CD4-positive, alpha-beta T cell treated with Interleukin-12 subunit alpha and Interleukin-12 subunit beta, for 1 hour (primary cell): ENCODE measurements at regions not wholly inside any gene's neighbourhood (a gene's known extent, or its start where the extent isn't known, plus 50 kb on each side); places are given as distances from the start of the nearest gene placed in this dataset.

Experiments used
- DNase-seq: peaks from one replicate; pipeline ENCODE4 v3.0.0-alpha.2; 2020

DNA sequence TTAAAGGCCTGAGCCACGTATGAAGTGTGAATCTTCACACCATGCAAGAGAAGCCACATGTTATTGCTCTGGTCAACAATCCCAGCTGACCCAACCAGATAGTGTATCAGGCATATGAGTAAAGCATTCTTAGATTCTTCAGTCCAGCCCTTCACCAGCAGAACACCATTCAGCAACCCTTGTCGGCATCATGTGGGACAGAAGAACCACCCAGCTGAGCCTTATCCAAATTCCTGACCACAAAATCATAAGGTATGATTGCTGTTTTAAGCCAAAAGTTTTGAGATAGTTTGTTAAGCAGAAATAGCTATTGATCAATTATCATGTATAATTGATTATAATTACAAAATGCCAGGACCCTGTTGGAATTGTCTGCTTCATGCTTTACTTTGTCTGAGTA lies 664.9 kb downstream of the VRK1 start:
- DNase-seq: no peak

DNA sequence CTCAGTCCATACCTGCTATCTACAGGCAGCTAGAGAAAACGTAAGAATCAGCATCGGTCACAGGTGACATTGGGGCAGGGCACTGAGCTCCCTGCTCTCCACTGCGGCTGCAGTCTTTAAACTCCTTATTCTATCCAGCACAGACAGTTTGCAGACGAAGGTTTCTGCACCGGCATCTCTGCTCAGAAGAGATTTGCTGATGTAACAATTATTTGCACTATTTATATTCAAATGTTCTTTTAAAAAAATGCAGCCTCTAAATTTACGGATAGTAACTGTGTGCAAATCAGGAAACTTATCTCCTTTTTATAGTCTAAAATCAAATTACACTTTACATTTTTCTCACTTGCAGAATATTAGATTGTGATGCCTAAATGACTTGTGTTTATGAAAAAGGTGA lies 671.0 kb downstream of the VRK1 start:
- DNase-seq: no peak

DNA sequence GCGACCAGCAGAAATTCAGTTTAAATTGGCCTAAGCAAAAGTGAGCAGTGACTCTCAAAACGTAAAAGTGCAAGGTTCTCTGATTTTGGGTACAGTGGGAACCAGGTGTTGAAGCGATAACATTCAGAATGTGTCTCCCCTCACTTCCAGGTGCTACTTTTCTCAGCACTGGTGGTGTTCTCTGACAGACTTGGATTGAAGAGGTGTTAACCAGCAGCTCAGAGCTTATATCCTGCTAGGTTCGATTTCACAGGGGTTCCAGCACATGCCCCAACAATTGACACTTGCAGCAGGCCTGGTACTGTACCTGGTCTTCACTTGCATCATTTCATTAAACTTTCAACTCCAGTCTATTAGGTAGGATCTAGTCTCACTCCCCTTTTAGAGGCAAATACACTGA lies 680.2 kb downstream of the VRK1 start:
- DNase-seq: peak; percentile 8

DNA sequence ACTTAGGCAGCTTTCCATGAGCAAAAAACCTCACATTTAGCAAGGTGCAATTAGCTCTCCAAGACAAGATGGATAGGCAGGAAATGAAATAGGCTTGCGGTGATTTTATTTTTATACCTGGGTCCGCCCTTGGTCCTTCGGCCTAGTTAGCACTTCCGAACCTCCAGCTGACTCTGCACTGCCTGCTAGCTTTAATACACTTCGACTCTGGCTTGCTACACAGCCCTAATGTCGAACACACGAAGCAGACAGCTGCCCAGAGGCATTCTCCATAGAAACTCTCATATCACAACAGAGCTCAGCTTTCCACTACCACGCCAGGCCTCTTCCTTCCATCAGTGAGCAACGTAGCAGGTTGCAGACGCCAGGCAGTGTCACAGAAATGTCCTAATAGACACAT lies 688.0 kb downstream of the VRK1 start:
- no peak for DNase-seq

DNA sequence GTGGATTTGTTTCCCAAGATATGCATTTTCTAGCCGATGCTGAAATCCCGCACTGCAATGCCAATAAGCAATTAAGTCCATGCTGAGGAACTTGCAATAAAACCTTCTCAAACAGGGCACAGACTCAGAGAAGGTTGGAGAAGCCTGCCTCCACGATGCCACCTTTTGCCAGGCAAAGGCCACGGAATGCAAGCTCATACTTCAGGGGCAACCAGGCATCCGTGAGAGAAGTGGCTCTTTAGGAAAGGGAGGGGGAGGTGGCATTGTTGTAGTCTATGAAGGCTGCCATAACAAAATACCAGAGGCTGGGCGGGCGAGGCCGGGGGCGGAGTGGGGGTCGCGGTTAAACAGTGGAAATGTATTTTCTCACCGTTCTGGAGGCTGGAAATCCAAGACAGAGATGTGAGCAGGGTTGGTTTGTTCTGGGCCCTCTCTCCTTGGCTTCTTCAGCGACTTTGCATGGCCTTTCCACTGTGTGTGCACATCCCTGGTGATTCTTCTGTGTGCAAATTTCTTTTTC lies 689.5 kb downstream of the VRK1 start:
- DNase-seq: no peak

DNA sequence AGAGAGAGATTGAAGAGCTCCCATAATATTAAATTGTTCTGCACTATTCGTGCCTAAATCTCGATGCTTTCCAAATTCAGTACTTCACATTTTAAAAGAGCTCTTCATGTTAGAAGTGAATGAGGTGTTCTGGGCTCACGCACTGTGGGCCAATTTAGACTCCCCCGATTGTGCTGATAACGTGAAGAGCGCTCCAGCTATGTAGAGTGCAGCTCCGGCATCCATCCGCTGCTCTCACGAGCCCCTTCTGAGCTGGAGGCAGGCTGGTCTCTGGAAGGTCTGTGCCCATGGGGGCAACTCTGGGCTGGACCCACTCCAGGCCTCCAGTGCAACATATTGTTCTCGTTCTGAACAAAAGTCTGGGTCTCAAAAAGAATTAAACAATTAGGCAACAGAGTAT lies 692.6 kb downstream of the VRK1 start:
- no peak for DNase-seq

DNA sequence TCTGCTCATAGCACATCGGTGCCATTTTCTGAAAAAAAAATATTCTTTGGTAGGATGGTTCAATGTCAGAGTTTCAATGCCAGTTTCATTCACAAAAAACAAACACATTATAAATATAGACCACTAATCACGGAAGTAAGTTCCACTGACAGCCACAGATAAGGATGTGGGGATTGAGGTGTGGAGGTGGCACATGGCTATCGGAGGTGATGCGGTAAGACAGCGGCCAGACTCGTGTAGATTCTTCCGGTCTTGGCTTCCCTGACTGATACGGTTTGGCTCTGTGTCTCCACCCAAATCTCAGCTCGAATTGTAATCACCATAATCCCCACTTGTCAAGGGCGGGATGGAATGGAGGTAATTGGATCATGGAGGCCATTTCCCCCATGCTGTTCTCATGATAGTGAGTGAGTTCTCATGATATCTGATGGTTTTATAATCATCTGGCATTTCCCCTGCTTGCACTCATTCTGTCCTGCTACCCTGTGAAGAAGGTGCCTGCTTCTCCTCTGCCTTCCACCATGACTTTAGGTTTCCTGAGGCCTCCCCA lies 693.4 kb downstream of the VRK1 start:
- DNase-seq: peak; percentile 24

DNA sequence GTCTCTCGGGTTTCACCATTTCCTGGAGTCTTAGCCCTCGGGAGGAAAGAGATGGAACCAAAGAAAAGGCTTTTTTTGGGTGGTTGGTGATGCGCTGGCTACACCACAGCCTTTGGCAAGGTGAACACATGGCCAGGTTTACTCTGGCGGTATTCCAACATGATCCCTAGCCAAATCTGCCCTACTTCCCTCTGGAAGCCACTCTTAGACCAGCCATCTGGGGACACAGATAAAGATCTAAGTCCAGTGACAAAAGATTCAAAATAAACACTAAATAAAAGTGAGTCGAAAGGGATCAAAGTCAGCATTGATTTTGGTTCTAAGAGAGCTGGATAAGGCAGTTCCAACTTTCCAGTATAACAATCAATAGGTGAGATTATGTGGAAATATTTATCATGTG lies 694.5 kb downstream of the VRK1 start:
- DNase-seq: no peak

DNA sequence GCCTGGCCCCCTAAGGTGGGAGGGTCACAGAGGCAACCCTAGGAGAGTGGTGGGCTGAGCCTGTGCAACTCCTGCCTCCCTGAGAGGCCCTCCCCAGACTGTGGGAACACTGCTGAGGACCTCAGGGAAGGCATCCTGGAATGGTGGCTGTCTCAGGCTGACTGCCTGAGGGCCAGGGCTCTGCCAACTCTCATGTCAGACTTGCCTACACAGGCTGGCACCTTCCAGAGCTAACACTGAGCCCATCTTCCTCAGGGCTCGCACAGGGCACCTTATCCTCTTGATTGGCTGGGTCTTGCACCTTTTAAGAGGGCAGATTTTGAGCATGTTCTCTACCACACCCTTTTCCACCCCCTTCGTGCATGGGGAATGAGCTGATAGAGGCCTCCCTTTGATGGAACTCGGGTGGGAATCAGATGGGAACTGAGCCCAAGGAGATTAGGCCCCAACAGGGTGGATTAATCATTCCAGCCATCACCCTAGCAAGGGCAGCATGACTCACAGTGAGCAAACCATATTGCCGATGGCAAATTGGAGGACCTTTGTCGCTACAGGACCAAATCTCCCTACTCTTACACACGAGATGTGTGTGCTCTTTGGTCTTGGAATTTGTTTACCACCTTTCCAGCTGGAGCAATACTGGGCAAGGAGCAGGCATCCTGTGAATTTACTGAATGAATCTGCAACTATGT lies 702.8 kb downstream of the VRK1 start:
- no peak for DNase-seq

DNA sequence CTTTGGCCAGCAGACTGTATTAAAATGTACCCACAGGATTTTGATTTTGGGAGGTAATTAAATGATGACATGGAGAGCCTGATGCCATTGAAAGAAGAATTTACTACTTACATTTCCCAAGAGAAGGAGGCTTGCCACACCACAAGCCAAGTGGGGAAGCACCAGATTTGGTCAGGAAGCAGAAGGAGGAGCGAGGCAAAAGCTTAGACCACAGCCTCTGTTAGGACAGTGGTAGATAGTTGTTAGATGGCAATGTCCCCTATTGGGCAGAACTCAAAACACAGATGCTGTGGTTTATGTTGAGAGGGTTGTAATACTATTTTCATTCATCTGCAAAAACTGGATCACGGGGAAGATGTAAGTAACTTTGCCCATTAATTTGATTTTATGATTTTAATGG lies 709.4 kb downstream of the VRK1 start:
- no peak for DNase-seq

DNA sequence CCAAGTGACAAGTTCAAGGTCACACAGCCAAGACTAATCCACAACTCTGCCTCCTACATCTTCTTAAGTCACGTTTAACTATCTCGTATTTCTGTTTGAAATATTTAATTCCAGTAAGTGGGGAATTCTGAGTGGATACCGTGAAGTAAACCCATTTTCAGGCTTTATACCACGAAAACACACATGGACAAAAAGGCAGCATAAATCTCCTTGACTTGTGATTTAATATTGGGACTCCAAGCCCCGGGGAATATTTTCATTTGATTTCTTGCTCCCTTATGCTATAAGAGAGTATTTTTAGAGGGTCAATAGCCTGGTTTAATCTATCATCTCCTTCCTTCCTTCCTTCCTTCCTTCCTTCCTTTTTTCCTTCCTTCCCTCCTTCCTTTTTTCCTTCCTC lies 716.7 kb downstream of the VRK1 start:
- DNase-seq: no peak

DNA sequence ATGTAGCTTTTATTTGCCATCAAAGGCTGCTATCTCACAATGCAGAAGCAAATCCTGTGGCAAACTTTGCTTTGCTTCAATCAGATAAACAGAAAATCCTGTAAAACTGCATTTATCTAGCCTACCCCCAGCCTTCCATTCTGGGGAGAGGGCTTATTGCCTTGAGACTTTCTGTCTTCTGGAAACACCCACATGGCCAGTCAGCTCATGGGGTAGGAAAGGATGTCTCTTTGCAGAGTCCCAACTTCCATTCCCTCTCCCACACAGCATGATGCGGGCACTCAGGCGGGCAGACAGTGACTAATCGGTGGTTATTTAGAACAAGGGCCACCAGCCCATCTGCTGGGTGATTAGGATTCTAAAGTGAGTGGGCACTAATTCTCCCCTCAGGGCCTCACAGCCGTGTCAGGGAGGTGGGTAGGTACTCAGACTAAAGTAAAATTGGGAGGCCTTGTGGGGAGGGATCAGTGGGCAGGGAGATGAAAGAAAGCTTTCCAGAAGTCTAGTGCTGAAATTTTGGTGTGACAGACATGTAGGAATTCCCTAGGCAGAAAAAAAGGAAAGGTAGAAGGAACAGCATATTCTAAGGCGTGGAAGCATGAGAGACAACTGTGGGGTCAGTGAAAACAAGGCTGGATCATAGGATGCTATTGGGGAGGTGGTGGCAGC lies 720.5 kb downstream of the VRK1 start:
- no peak for DNase-seq

DNA sequence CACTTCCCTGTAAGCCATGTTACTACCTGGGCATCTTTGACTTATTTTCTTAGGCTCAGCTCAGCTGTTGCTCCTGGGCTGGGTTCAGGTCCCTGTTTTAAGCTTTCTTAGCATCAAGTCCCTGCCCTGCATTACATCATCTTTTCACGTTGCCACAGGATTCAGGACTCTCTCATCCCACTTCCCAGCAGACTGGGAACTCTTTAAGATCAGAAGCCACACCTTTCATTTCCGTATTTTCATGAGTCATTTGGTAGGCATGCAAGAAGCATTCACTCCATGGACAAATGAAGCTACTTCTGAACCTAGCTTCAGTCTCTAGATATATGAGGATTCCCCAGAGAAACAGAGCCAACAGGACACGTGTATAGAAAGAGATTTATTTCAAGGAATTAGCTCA lies 726.8 kb downstream of the VRK1 start:
- DNase-seq: no peak

DNA sequence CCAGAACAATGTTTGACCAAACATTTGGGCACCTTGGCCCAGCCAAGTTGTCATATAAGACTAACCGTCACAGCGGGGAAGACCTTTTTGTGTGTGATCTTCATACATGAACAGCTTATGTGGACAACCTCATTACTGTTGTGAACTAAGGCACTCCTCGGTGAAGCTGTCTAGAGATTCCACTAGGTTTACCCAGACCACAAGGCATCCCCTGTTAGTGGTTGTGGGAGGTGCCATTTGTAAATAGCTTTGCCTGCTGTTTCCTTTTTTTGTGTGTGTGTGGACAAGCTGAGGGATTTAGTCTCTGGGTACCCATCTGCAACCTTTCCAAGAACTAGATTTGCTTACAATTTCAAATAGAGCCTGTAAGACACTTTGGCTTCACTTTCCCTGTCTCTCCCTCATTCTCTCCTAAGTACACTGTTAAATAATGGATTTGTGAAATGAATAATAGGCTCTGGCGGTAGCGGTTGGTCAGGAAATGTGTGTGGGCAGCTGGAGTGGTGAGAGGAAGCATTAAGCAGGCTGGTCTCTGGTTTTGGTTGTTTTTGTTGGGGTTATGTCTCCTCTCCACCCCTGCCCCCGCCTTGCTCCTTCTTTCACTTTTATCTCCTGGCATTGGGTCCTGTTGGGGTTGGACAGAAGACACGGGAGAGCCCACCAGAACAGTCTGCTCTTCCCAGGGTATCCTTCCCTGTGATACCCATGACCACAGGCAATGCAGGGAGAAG lies 727.6 kb downstream of the VRK1 start:
- DNase-seq: no peak

DNA sequence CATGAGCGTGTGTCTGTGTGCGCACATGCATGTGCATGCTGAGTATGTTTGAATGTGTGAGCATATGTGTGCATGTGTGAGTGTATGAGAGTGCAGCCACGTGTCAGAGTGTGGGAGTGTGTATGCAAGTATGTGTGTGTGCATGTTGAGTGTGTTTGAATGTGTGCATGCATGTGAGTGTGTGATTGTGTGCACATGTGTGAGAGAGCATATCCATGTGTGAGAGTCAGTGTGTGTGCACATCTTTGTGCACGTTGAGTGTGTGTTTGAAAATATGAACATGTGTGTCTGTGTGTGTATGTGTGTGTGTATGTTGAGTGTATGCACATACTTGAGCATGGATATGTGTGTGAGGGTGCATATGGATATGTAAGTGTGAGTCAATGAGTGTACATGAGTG lies 730.8 kb downstream of the VRK1 start:
- DNase-seq: no peak

DNA sequence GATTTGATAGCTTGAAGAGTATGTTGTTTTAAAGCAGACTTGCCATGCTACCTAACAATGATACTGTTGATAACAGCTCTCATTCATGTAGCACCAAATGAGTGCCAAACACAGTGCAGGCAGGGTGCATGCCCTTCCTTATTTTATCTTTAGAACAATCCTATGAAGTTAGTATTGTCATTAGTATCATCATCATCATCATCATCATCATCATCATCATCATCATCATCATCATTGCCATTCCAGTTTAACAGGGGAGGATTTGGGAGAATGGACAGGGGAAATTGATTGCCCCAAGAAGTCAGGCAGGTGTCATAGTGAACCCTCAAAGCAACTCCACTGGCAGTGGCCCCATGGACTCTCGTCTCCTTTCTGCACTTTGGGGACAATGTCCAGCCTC lies 734.9 kb downstream of the VRK1 start:
- DNase-seq: no peak

DNA sequence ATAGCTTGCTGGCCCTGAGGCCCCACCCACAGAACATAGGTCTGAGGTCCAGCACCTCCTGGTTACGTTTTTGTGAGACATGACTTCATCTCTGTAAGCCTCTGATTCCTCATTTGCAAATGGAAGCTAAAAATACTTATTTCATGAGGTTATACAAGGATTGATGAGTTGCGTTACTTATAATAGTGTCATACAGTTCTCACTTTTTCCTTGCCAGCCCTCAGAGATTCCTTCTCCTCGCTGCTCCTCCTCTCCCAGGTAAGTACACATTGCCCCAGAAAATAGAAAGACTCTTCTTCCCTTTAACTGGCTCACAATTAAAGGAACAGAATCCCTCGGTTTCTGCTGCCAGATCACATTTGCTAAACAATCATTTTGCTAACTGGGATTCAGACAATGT lies 739.2 kb downstream of the VRK1 start:
- DNase-seq: no peak

DNA sequence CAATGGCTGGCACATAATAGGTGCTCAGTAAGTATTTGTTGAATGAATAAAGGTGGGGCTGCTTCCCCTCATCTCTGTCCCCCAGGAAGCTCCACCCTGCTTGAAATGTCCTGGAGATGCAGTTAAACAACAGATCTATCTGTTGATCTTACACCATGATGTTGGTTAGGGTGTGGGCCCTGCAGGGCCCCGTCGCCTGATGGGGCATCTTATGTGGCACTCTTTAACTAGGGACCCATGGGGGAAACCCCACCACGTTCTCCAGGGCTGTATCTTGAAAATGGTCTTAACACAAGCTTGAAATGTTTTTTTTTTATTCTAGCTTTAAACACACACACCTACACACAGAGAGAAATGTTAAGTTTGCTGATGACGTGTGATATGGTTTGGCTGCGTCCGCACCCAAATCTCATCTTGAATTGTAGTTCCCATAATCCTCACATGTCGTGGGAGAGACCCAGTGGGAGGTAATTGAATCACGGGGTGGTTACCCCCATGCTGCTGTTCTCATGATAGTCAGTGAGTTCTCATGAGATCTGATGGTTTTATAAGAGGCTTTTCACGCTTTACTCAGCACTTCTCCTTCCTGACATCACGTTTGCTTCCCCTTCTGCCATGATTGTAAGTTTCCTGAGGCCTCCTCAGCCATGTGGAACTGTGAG lies 741.7 kb downstream of the VRK1 start:
- DNase-seq: peak; percentile 5

DNA sequence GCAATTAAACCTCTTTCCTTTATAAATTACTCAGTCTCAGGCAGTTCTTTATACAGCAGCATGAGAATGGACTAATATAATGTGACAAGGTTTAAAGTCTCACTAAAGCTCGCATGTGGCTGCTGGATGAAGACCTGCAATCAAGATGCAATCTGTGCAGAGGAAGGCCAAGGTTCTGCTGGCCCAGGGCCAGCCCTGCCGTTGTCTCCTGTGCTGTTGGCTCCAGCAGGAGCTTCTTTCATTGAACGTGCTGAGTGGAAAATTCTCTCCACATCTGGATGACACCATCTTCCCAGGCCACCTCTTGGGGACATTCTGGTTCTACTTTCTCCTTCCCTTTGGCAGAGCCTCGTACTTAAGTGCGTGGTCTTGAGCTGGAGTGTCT lies 742.2 kb downstream of the VRK1 start:
- no peak for DNase-seq

DNA sequence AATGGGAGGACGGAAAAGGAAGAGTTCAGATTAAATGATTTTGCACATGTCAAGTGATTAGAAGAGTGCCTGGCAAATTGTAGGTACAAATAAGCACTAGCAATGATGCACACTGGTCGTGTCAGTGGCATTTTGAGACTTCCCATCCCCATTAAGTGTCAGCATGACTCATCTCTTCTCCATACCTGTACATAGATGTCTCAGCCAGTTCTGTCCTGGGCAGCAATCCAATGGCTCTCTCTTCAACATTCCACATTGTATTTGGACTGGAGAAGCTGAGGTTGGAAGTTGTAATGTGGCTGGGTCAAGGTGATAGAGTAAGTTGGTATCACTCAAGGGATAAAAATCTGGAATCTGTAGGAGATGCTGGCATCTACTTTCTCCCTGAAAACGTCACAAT lies 742.7 kb downstream of the VRK1 start:
- DNase-seq: no peak

DNA sequence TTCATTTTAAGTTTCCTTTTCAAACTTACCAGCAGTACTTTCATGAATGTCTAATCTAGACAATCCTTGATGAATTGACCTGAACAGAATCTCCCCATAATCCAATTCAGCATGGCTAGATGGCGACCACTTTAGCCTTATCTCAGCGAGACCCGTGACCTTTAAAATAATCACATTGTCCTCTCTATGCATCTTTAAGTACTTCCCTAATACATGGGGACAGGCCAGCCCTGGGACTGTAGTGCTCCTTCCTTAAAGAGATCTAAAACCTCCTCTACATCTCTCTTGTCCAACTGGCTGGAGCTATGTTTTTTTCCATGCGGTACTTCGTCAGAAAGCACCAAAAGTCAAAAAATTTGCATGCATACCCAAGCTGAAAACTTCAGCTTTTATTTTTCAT lies 746.0 kb downstream of the VRK1 start:
- DNase-seq: no peak

DNA sequence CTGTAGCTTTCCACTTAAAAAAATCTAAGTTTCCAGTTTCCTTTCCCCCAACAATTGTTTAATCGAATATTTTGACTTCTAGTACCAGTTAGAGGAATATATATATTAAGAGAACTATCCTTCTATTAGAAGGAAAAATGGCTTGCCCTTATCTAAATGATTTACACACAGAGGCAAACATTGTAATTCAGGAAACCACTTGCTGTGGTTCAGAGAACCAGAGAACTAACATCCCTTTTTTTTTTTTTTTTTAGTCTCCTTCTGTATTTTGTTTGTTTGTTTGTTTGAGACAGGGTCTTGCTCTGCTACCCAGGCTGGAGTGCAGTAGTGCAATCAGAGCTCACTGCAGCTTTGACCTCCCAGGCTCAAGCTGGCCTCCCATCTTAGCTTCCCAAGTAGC lies 746.6 kb downstream of the VRK1 start:
- no peak for DNase-seq

DNA sequence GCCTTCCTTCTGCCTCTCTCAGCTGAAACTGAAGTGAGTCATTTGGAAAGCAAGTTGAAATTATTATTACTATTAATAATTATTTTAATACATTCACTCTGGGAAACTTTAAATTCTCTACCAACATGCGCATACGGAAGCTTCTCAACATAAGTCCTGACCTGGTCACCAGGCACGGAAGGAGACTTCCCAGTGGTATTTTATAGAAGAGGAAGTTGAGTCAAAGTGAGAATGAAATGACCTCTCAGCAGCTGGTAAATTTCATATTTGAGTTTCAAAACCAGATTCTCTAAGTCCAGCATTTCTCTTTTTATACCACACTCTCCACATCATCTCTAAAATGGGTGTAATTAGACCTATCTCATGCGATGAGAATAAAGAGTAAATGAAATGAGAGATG lies 747.4 kb downstream of the VRK1 start:
- DNase-seq: no peak
